Neural cell (in vitro differentiated cells): ENCODE measurements at regions not wholly inside any gene's neighbourhood (a gene's known extent, or its start where the extent isn't known, plus 50 kb on each side); places are given as distances from the start of the nearest gene placed in this dataset.

Source experiments
- H2AFZ ChIP-seq: fragments of 200-600, 300-800 bp; sonication (generic), shearing (Covaris generic); 2 replicates; pipeline ENCODE4 v1.6.0; 2014; ENCODE audit warnings: low read depth, mild to moderate bottlenecking, antibody characterized with exemption, low read length, moderate library complexity
- H3F3A ChIP-seq: fragments of 200-600 bp; shearing (Covaris generic); 2 replicates; pipeline ENCODE4 v1.6.1; 2016; ENCODE audit warnings: mild to moderate bottlenecking, moderate library complexity, mixed read lengths, antibody characterized with exemption, low read length; ENCODE audit not compliant: insufficient read depth, poor library complexity, severe bottlenecking
- H3K27ac ChIP-seq: fragments of 200-600, 300-800 bp; sonication (generic), shearing (Covaris generic); 2 replicates; pipeline ENCODE4 v1.5.1; 2014; ENCODE audit warnings: mild to moderate bottlenecking, low read length, moderate library complexity
- H3K27me3 ChIP-seq: fragments of 300-800, 200-600 bp; sonication (generic), shearing (Covaris generic); 2 replicates; pipeline ENCODE4 v1.6.0; 2014; ENCODE audit warnings: mild to moderate bottlenecking, low read depth, low read length, moderate library complexity; ENCODE audit not compliant: insufficient read depth
- H3K36me3 ChIP-seq: fragments of 300-800, 200-600 bp; sonication (generic), shearing (Covaris generic); 2 replicates; pipeline ENCODE4 v1.5.1; 2014; ENCODE audit warnings: mild to moderate bottlenecking, antibody characterized with exemption, low read length, moderate library complexity; ENCODE audit not compliant: insufficient read depth
- H3K4me2 ChIP-seq: fragments of 300-800, 200-600 bp; sonication (generic), shearing (Covaris generic); 2 replicates; pipeline ENCODE4 v1.6.0; 2014; ENCODE audit warnings: mild to moderate bottlenecking, low read length
- H3K4me3 ChIP-seq: fragments of 300-800, 200-600 bp; sonication (generic), shearing (Covaris generic); 2 replicates; pipeline ENCODE4 v1.5.1; 2014; ENCODE audit warnings: mild to moderate bottlenecking, low read length, moderate library complexity
- H3K79me2 ChIP-seq: fragments of 200-600 bp; shearing (Covaris generic); replicated peaks from 2 replicates; pipeline ENCODE4 v1.6.0; 2014; ENCODE audit warnings: mild to moderate bottlenecking, low read length, moderate library complexity; ENCODE audit not compliant: insufficient read depth
- H3K9ac ChIP-seq: fragments of 300-800, 200-600 bp; sonication (generic), shearing (Covaris generic); 2 replicates; pipeline ENCODE4 v1.6.1; 2016; ENCODE audit warnings: mild to moderate bottlenecking, low read length, mixed read lengths
- H3K9me2 ChIP-seq: fragments of 200-600 bp; shearing (Covaris generic); 2 replicates; pipeline ENCODE4 v1.6.1; 2016; ENCODE audit warnings: mild to moderate bottlenecking, low read length, mixed read lengths; ENCODE audit not compliant: insufficient read depth
- H3K9me3 ChIP-seq: fragments of 200-600, 300-800 bp; sonication (generic), shearing (Covaris generic); 2 replicates; pipeline ENCODE4 v1.6.1; 2016; ENCODE audit warnings: mild to moderate bottlenecking, mixed run types, low read length, moderate library complexity, mixed read lengths
- H4K20me1 ChIP-seq: fragments of 200-600 bp; shearing (Covaris generic); 2 replicates; pipeline ENCODE4 v1.6.1; 2016; ENCODE audit warnings: mild to moderate bottlenecking, mixed run types; ENCODE audit not compliant: insufficient read depth
- CTCF ChIP-seq: fragments of 450-650 bp; IDR thresholded peaks from 2 replicates; pipeline ENCODE4 v1.5.1; 2014; ENCODE audit warnings: antibody characterized with exemption, mild to moderate bottlenecking, moderate library complexity; ENCODE audit not compliant: poor library complexity, severe bottlenecking
- EP300 ChIP-seq: fragments of 450-650 bp; conservative IDR thresholded peaks from 2 replicates; pipeline ENCODE4 v1.6.1; 2014; ENCODE audit warnings: antibody characterized with exemption, mild to moderate bottlenecking, moderate library complexity; ENCODE audit not compliant: poor library complexity, severe bottlenecking
- EZH2 ChIP-seq: fragments of 200-600, 300-800 bp; shearing (Covaris generic), sonication (generic); IDR thresholded peaks from 2 replicates; pipeline ENCODE4 v1.6.1; 2014; ENCODE audit warnings: antibody characterized with exemption, low read length, borderline replicate concordance, mild to moderate bottlenecking; ENCODE audit not compliant: insufficient read depth, poor library complexity, severe bottlenecking
- MXI1 ChIP-seq: fragments of 450-650 bp; conservative IDR thresholded peaks from 2 replicates; pipeline ENCODE4 v1.6.1; 2014; ENCODE audit warnings: antibody characterized with exemption, mild to moderate bottlenecking; ENCODE audit not compliant: poor library complexity, severe bottlenecking
- POLR2AphosphoS5 ChIP-seq: IDR thresholded peaks from 2 replicates; pipeline ENCODE4 v1.6.1; 2012
- RAD21 ChIP-seq: fragments of 450-650 bp; conservative IDR thresholded peaks from 2 replicates; pipeline ENCODE4 v1.6.1; 2014; ENCODE audit warnings: antibody characterized with exemption, mild to moderate bottlenecking, moderate library complexity
- REST ChIP-seq: IDR thresholded peaks from 2 replicates; pipeline ENCODE4 v1.6.1; 2012; ENCODE audit warnings: borderline replicate concordance
- SMC3 ChIP-seq: fragments of 450-650 bp; conservative IDR thresholded peaks from 2 replicates; pipeline ENCODE4 v1.6.1; 2014; ENCODE audit warnings: antibody characterized with exemption, mild to moderate bottlenecking, moderate library complexity; ENCODE audit not compliant: poor library complexity
- TAF1 ChIP-seq: IDR thresholded peaks from 2 replicates; pipeline ENCODE4 v1.6.1; 2012; ENCODE audit warnings: low read depth

- Histone ChIP-seq H3F3A (no peaks in the 10 kb centered on the region), H3K36me3 (no peaks in the 10 kb centered on the region), H4K20me1 (no peaks in the 10 kb centered on the region), H3K4me2 (no peak overlapping the region), H3K9me3 (no peaks in the 10 kb centered on the region), H3K79me2 (no peaks in the 10 kb centered on the region), H3K27ac (no peak overlapping the region), H2AFZ (no peak overlapping the region), H3K4me3 (no peak overlapping the region), H3K27me3 (no peaks in the 10 kb centered on the region), H3K9ac (no peak overlapping the region), H3K9me2 (peaks cover 3% of the 10 kb centered on the region)
- TF ChIP-seq TAF1: no peak
- TF ChIP-seq REST: no peak
- no peak for TF ChIP-seq RAD21
- TF ChIP-seq CTCF: no peak
- no peak for TF ChIP-seq EP300
- no peak for TF ChIP-seq EZH2
- TF ChIP-seq SMC3: no peak
- TF ChIP-seq POLR2AphosphoS5: no peak
- TF ChIP-seq MXI1: no peak
These were observed 323.2 kb downstream of the RDH14 start for GRCh38 chr2:18237298-18237697.

GRCh38 chr2:18232731-18233438 is 327.6 kb downstream of the RDH14 start:
- Histone ChIP-seq H3F3A (no peaks in the 10 kb centered on the region), H3K27me3 (no peaks in the 10 kb centered on the region), H3K79me2 (no peaks in the 10 kb centered on the region), H4K20me1 (no peaks in the 10 kb centered on the region), H3K9me2 (peaks cover 3% of the 10 kb centered on the region), H3K4me3 (no peak overlapping the region), H2AFZ (no peak overlapping the region), H3K36me3 (no peaks in the 10 kb centered on the region), H3K9me3 (no peaks in the 10 kb centered on the region), H3K9ac (no peak overlapping the region), H3K4me2 (no peak overlapping the region), H3K27ac (no peak overlapping the region)
- TF ChIP-seq EP300 (no peak), POLR2AphosphoS5 (no peak), CTCF (no peak), EZH2 (no peak), SMC3 (no peak), REST (no peak), RAD21 (no peak), TAF1 (no peak), MXI1 (no peak)
